CD4-positive, alpha-beta T cell treated with Interleukin-4 for 4 hours (primary cell): ENCODE measurements at regions not wholly inside any gene's neighbourhood (a gene's known extent, or its start where the extent isn't known, plus 50 kb on each side); places are given as distances from the start of the nearest gene placed in this dataset.

Experiments used
- DNase-seq: peaks from one replicate; pipeline ENCODE4 v3.0.0-alpha.2; 2020

GRCh38 chr2:5119046-5119445 is 573.1 kb upstream of the SOX11 start:
- DNase-seq, result no peak

GRCh38 chr2:5121121-5121520 is 571.1 kb upstream of the SOX11 start:
- no peak for DNase-seq

DNA sequence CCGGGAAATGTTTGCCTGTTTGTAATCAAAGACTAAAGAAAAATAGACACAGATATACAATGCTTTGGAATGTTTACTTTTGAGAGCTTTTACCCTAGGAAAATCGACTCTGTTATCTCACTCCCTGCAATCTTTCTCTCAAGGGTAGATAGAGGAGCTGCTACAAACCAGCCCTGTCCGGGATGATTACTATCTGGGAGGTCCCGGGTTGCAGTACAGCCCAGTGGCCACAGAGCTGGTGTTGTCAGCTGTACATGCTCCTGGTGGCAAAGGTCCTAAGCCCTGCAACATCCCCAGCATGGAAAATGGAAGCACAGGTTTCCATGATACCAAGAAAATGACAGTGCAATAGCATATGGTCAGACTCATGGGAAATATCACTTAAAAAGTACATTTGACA is 570.5 kb upstream of the SOX11 start:
- no peak for DNase-seq

DNA sequence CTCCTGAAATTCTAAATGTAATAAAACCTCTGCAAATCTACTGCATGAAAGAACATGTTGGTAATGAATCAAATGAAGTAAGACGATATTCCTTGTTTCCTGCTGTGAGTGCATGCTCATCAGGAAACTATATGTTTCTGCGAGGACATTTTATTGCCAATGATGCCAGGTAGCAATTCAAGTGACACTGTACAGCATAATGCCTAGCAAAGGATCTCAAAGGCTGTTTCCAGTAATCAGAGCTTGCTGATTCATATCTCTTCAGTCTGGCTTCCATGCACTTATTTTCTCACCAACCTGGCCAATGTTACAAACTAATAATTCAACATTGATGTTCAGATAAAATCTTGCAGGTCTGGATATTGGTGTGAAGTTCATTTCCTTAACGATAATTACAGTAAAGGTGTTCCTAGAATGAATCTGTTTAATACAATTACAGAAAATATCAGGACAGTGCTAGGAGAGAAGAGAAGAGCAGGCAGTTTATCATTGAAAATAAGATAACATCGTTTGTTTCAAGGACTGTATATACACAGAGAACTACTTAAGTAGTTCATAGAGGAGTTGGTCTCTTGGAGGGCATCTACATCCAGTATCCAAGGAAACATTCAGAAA is 568.5 kb upstream of the SOX11 start:
- no peak for DNase-seq

DNA sequence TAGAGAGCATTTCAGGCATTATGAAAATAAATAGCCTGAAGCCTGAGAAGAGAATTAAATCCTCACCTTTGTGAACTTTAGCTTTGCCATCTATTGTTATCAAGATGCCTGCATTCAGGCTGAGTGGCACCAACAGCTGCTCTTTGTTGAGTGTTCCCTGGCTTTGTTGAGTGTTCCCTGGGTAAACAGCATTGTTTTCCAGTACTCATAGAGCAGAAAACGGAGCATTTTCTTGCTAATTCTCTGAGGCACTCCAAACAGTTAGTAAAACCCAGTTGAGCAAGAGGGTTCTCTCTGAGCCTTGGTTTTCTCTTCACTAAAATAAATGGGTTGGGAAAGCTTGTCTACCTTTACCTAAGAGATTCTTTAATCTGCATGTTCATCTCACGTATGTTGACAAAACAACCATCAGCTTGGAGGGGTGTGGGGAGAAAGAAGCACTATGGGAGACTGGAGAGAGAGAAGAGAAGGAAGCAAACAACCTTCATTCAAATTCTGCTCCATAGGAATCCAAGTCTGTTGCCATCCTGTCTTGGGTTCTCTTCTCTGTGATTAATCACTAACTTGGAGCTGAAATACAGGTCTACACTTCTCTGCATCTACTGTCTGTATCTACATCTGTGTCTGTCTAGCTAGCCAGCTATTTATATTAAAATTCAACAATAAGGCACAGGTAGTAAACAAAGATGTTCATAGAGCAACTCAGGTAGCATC is 567.0 kb upstream of the SOX11 start:
- no peak for DNase-seq

DNA sequence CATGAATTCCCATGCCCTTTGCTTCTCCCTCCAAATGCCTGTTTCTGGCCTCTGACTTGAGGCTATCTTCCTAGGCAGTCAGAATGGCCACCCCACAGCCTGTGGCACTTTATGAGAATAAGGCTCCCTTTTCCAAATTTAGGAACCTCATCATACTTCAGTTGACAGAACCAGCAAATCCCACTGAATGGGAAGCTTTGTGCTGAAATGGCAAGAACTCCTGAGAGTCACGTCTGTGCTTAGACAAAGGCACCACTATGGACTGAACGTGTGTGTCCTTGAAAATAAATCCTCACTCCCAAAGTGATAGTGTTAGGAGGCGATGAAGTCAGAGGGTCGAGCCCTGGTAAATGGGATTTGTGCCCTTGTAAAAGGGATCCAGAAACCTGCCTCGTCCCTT is 559.9 kb upstream of the SOX11 start:
- no peak for DNase-seq

- DNase-seq, result no peak
Observed at GRCh38 chr2:5140347-5140746, 551.8 kb upstream of the SOX11 start.

DNA sequence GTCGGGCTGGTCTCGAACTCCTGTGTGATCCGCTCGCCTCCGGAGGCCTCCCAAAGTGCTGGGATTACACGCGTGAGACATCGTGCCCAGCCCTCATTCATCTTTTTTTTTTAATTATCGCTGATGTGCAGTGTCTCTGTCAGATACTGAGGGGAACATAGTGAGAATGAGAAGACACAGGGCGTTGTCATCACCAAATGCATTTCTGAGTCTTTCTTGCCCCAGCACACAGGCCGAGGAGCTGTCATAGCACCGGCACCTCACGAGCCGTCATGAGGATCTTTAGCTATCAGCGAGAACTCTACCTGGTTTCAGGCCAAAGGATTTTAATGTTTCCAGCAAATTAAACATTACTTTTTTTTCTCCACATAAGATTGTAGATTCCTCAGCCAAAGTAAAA is 548.0 kb upstream of the SOX11 start:
- no peak for DNase-seq

DNA sequence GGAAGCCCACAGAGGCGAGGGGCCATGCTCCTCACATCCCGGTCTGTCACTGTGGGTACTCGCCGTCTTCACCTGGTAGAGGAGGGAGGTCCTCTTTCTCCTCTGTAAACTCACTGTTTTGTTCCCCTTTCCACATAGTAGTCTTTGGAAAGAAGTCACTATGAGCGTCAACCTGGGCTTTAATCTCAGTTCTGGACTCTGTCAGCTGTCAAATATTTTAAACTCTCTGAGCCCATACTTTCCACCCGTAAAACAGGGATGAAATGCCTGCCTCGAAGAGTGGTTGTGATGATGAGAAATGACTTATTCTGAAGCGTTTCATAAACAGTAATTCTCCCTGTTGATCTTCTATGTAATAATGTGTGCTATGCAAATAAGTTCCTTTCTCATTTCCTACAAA is 547.1 kb upstream of the SOX11 start:
- no peak for DNase-seq

DNA sequence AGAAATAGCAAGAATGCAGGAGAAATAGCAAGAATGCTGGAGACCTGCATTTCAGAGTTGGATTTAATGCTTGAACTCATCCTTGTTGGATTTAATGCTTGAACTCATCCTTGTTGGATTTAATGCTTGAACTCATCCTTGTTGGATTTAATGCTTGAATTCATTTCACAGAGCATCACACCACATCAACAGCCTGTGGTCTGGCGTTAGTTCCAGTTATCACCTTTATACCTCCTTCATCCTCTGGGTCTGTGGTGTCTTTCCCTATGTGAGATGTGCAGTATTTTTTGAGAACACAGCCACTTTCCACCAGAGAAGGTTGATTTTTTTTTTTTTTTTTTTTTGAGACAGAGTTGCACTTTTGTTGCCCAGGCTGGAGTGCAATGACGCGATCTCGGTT is 546.4 kb upstream of the SOX11 start:
- DNase-seq, result no peak

GRCh38 chr2:5148392-5149085 is 543.6 kb upstream of the SOX11 start:
- no peak for DNase-seq

GRCh38 chr2:5150871-5151270 is 541.3 kb upstream of the SOX11 start:
- DNase-seq, result no peak

GRCh38 chr2:5164776-5165525 is 527.2 kb upstream of the SOX11 start:
- no peak for DNase-seq

GRCh38 chr2:5172923-5173322 is 519.3 kb upstream of the SOX11 start:
- DNase-seq, result no peak

- no peak for DNase-seq
Observed at GRCh38 chr2:5173876-5174535, 518.2 kb upstream of the SOX11 start.

DNA sequence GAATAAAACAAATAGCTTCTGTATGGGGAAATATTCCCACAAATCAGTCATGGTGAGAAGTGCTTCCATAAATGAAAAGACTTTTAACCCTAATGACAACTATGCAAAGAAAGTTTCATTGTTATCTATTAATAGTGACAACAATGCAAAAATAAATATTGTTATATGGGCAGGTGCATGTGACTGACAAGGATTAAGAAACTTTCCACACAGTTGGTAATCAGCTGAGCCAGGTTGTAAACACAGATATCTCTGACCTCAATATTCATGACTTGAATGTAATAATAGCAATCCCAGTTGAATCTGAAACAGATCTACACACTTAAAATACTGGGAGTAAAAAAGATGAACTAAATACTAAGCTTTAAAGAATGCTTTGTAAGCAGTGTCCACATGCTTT is 517.0 kb upstream of the SOX11 start:
- DNase-seq, result no peak

DNA sequence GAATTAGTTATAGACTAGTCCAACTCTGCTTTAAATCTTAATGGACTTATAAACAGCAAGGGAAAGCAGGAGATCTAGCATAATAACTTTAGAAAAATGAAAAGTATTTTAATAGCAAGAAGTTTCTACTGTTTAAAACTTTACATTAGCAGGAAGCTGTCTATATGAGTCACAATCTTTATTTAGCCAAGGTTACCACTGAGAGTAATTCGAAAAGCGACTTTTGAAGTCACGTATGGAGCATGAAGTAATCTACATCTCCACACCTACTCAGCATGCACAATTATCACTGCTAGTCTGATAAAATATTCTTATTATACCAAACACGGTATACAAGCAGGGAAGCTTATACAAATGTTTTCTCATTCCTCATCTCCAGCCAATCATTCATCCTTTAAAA is 515.4 kb upstream of the SOX11 start:
- DNase-seq, result no peak

DNA sequence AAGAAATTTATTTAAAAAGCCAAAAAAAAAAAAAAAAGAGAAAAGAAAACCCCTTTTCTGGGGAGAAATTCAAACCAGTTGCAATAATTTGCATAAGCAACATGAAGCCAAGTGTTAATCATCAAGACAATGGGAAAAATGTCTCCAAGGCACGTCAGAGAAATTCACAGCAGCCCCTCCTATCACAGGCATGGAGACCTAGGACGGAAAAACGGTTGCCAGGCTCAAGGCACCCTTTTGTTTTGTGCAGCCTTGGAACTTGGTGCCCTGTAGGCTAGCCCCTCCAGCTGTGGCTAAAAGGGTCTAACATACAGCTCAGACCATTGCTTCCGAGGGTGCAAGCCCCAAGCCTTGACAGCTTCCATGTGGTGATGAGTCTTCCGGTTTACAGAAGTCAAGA is 509.2 kb upstream of the SOX11 start:
- DNase-seq, result no peak

DNA sequence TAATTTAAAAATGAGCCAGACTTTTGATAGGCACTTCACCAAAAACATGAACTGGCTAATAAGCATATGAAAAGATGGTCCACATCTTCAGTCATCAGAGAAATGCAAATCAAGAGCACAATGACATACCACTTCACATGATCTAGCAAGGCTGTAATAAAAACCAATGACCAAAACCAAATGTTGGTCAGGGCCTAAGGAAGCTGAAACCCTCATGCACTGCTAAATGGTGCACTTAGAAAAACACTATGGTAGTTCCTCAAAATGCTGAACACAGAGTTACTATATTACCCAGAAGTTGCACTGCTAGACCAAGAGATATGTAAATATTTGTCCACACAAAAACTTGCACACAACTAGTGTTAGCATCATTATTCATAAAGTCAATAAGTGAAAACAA is 504.9 kb upstream of the SOX11 start:
- DNase-seq, result no peak

DNA sequence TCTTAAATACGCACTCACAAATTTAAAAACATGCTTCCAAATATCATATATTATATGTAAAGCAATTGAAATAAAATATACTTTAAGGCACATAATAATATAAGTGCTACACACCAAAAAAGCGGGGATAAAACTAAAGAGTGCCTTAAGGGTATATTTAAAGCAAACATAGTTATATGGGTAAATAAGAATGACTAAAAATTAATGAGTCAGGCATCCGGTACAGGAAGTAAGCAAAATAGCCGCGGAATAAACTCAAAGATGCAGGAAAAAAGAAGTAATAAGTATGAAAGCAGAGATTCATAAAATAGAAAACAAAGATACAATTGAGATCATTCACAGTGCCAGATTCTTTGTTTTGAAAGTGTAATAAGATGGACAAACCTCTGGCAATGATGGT is 503.5 kb upstream of the SOX11 start:
- no peak for DNase-seq

GRCh38 chr2:5190023-5190422 is 502.2 kb upstream of the SOX11 start:
- no peak for DNase-seq

GRCh38 chr2:5195636-5196035 is 496.5 kb upstream of the SOX11 start:
- no peak for DNase-seq

- DNase-seq, result no peak
Observed at GRCh38 chr2:5203134-5203755, 488.9 kb upstream of the SOX11 start.
